Neuronal stem cell (in vitro differentiated cells): ENCODE measurements at regions not wholly inside any gene's neighbourhood (a gene's known extent, or its start where the extent isn't known, plus 50 kb on each side); places are given as distances from the start of the nearest gene placed in this dataset.
"Not testable (repeated sequence)": the region's sequence is repeated elsewhere in the genome, so short reads cannot be mapped to it uniquely, and the experiment has no call there.

Source experiments
- DNase-seq: peaks from one replicate; pipeline ENCODE4 v3.0.0-alpha.2; 2013; ENCODE audit warnings: low spot score
- H2AFZ ChIP-seq: one replicate; pipeline ENCODE4 v1.6.1; 2013; ENCODE audit warnings: mild to moderate bottlenecking, low read length, inconsistent platforms
- H2AK5ac ChIP-seq: 2 replicates; pipeline ENCODE4 v1.6.1; 2013; ENCODE audit warnings: low read depth, mild to moderate bottlenecking, inconsistent platforms, low read length, moderate library complexity, mixed read lengths
- H2BK120ac ChIP-seq: 2 replicates; pipeline ENCODE4 v1.6.1; 2013; ENCODE audit warnings: low read depth, mild to moderate bottlenecking, inconsistent platforms, low read length, moderate library complexity, mixed read lengths
- H2BK12ac ChIP-seq: one replicate; pipeline ENCODE4 v1.6.1; 2013; ENCODE audit warnings: low read length, inconsistent platforms
- H2BK15ac ChIP-seq: 2 replicates; pipeline ENCODE4 v1.6.1; 2013; ENCODE audit warnings: mild to moderate bottlenecking, low read length, inconsistent platforms, mixed read lengths
- H2BK5ac ChIP-seq: one replicate; pipeline ENCODE4 v1.6.1; 2013; ENCODE audit warnings: inconsistent platforms, mild to moderate bottlenecking, low read length, moderate library complexity
- H3K14ac ChIP-seq: one replicate; pipeline ENCODE4 v1.6.1; 2013; ENCODE audit warnings: low read length, inconsistent platforms
- H3K18ac ChIP-seq: 2 replicates; pipeline ENCODE4 v1.6.1; 2013; ENCODE audit warnings: low read length, inconsistent platforms
- H3K23ac ChIP-seq: 2 replicates; pipeline ENCODE4 v1.6.1; 2013; ENCODE audit warnings: low read depth, mild to moderate bottlenecking, mixed read lengths, low read length, inconsistent platforms; ENCODE audit not compliant: poor library complexity
- H3K27ac ChIP-seq: replicated peaks from 3 replicates; pipeline ENCODE4 v1.5.1; 2013; ENCODE audit warnings: low read length, inconsistent platforms
- H3K27me3 ChIP-seq, 3 experiments: 2 replicates each; pipeline ENCODE4 v1.6.1; 2013; ENCODE audit warnings: low read length in 3 of 3, mild to moderate bottlenecking in 2 of 3, inconsistent platforms in 1 of 3, low read depth in 1 of 3, mixed read lengths in 1 of 3, moderate library complexity in 1 of 3; ENCODE audit not compliant: control insufficient read depth in 3 of 3, insufficient read depth in 3 of 3
- H3K36me3 ChIP-seq, 2 donors: replicated peaks in 1 of 2; 2 replicates each; pipeline ENCODE4 v1.6.1; 2013; ENCODE audit warnings: low read length in 2 of 2; ENCODE audit not compliant: control insufficient read depth in 2 of 2, insufficient read depth in 2 of 2
- H3K4ac ChIP-seq: 2 replicates; pipeline ENCODE4 v1.6.1; 2013; ENCODE audit warnings: inconsistent platforms, mild to moderate bottlenecking, low read length, moderate library complexity
- H3K4me1 ChIP-seq, 2 donors: 1 replicate in 1 of 2; 2 replicates in 1 of 2; pipeline ENCODE4 v1.6.1; 2013; ENCODE audit warnings: low read length in 2 of 2, low read depth in 1 of 2; ENCODE audit not compliant: control insufficient read depth in 2 of 2, insufficient read depth in 1 of 2
- H3K4me2 ChIP-seq: one replicate; pipeline ENCODE4 v1.6.1; 2013; ENCODE audit warnings: mild to moderate bottlenecking, low read length, inconsistent platforms; ENCODE audit not compliant: insufficient read depth, poor library complexity, severe bottlenecking
- H3K4me3 ChIP-seq, 2 donors: 2 replicates each; pipeline ENCODE4 v1.5.1; 2013; ENCODE audit warnings: low read length in 2 of 2, mild to moderate bottlenecking in 2 of 2, inconsistent platforms in 1 of 2, moderate library complexity in 1 of 2
- H3K79me1 ChIP-seq: one replicate; pipeline ENCODE4 v1.6.1; 2013; ENCODE audit warnings: low read depth, mild to moderate bottlenecking, inconsistent platforms, low read length, moderate library complexity
- H3K9ac ChIP-seq: one replicate; pipeline ENCODE4 v1.6.1; 2013; ENCODE audit warnings: mild to moderate bottlenecking, low read depth, low read length, inconsistent platforms; ENCODE audit not compliant: poor library complexity
- H3K9me3 ChIP-seq, 2 donors: replicated peaks in 1 of 2; 2 replicates each; pipeline versions ENCODE3 to v1.6.1; 2013; ENCODE audit warnings: low read length in 2 of 2, mild to moderate bottlenecking in 2 of 2, inconsistent platforms in 1 of 2, low read depth in 1 of 2, mixed read lengths in 1 of 2, moderate library complexity in 1 of 2; ENCODE audit not compliant: control insufficient read depth in 2 of 2, insufficient read depth in 1 of 2
- H4K8ac ChIP-seq: one replicate; pipeline ENCODE4 v1.6.1; 2013; ENCODE audit warnings: low read depth, mild to moderate bottlenecking, inconsistent platforms, low read length, moderate library complexity
- H4K91ac ChIP-seq: one replicate; pipeline ENCODE4 v1.6.1; 2013; ENCODE audit warnings: low read length, low read depth, mild to moderate bottlenecking, inconsistent platforms; ENCODE audit not compliant: poor library complexity
- WGBS, 2 donors: extraction: QIAGEN DNeasy Blood & Tissue Kit; methylation state at CpG; one replicate each; pipeline ENCODE4 v1.1.7; 2013; ENCODE audit warnings: missing lambda C conversion rate in 2 of 2, mixed read lengths in 1 of 2; ENCODE audit not compliant: insufficient read length in 2 of 2, insufficient replicate concordance in 1 of 2; ENCODE audit errors: extremely low coverage in 2 of 2; 5-methylcytosine and 5-hydroxymethylcytosine counted together

DNA sequence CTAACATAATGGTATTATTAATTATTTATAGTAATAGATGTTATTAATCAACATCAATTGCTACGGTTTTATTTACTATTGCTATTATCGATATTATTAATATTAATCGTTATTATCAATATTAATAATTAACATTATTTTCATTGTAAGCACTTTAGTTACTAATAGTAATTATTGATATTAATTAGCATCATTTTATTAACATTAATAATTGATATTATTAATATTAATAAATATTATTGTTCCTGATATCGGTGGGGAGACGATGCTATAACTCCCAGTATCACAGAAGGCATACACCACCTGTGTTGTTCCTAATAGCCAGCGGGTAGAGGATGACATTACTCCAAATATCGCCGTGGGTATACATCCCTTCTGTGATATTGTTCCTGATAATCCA, 335.5 kb downstream of the MEX3B start:
- no peaks in the 10 kb centered on the region for H3K27me3 ChIP-seq
- H3K9ac ChIP-seq, result no peak overlapping the region
- H2BK12ac ChIP-seq, result no peak overlapping the region
- no peak overlapping the region for H3K4me2 ChIP-seq
- DNase-seq, result no peak
- H2AFZ ChIP-seq, result no peak overlapping the region
- H3K79me1 ChIP-seq, result no peaks in the 10 kb centered on the region
- H3K18ac ChIP-seq, result no peak overlapping the region
- no peak overlapping the region for H4K91ac ChIP-seq
- H3K9me3 ChIP-seq, result no peaks in the 10 kb centered on the region
- H3K4me3 ChIP-seq, result no peak overlapping the region
- no peak overlapping the region for H3K14ac ChIP-seq
- H3K23ac ChIP-seq, result no peak overlapping the region
- H3K4me1 ChIP-seq, result no peaks in the 10 kb centered on the region
- no peak overlapping the region for H2BK120ac ChIP-seq
- H2BK15ac ChIP-seq, result no peak overlapping the region
- H2BK5ac ChIP-seq, result no peak overlapping the region
- no peak overlapping the region for H3K27ac ChIP-seq
- H3K4ac ChIP-seq, result no peak overlapping the region
- no peak overlapping the region for H2AK5ac ChIP-seq
- H3K36me3 ChIP-seq, result no peaks in the 10 kb centered on the region
- H4K8ac ChIP-seq, result no peak overlapping the region
- no CpG with 5 or more reads among the region's 8 CpGs for WGBS, 2 donors

DNA sequence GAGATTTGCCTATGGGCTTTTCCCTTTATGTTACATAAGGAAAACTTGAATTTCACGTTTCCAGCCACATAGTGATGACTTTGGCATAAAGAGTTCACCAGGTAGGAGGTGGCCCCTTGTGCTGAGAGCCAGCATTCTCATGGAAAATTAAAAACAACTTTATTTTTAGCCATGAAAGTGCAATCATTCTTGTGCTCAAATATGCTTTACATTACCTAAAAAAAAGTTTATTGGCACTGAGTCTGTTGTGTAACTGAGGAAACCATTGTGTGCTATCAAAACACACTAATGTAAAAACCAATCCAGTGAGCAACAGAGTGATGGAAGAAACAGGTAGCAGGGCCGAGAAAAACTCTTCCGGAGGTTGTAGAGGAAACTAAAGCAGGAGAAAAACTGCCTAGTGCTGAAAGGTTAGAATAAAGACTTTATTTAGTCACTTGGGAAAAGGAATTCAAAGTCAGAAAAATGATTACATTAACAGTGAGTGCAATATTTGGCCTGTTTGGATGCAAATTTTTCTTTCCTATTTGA, 332.9 kb upstream of the TMC3 start:
- H3K4me2 ChIP-seq, H3K4me1 ChIP-seq, H3K27me3 ChIP-seq, H2BK120ac ChIP-seq, H3K27ac ChIP-seq, H3K14ac ChIP-seq, H3K9ac ChIP-seq, H3K4me3 ChIP-seq, H2AK5ac ChIP-seq, DNase-seq, H4K91ac ChIP-seq, H2BK12ac ChIP-seq, H2AFZ ChIP-seq, H3K79me1 ChIP-seq, H2BK5ac ChIP-seq, H3K23ac ChIP-seq, H3K9me3 ChIP-seq, H4K8ac ChIP-seq, H2BK15ac ChIP-seq, H3K4ac ChIP-seq, H3K36me3 ChIP-seq, H3K18ac ChIP-seq: not testable (repeated sequence)
- WGBS, 2 donors, result no CpG with 5 or more reads among the region's 3 CpGs

DNA sequence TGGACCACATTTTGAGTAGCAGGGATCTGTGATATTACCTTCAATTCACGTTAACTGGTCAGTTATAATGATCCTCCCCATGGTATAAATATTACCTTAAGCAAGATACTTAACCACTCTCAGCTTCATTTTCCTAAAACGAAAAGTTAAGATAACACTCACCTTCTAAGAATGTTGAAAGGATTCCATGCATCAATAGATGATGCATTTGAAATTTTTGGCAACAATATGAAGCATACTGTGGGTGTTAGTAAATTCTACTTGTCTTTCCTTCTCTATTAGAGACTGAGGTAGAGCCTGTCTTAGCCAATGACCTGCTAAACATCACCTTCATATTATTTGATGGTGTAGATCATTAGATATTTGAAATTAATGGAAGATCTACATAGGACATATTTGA, 331.7 kb upstream of the TMC3 start:
- not testable (repeated sequence) for H3K27me3 ChIP-seq, H4K91ac ChIP-seq, H3K27ac ChIP-seq, H2BK5ac ChIP-seq, H2AFZ ChIP-seq, H3K36me3 ChIP-seq, H3K4me2 ChIP-seq, H3K9me3 ChIP-seq, H3K4me1 ChIP-seq, H2BK120ac ChIP-seq, H3K4ac ChIP-seq, H4K8ac ChIP-seq, H3K9ac ChIP-seq, H2BK12ac ChIP-seq, H2BK15ac ChIP-seq, H3K4me3 ChIP-seq, DNase-seq, H3K18ac ChIP-seq, H3K14ac ChIP-seq, H3K79me1 ChIP-seq, H3K23ac ChIP-seq, H2AK5ac ChIP-seq
- WGBS, 2 donors, result no CpG with 5 or more reads among the region's 2 CpGs

DNA sequence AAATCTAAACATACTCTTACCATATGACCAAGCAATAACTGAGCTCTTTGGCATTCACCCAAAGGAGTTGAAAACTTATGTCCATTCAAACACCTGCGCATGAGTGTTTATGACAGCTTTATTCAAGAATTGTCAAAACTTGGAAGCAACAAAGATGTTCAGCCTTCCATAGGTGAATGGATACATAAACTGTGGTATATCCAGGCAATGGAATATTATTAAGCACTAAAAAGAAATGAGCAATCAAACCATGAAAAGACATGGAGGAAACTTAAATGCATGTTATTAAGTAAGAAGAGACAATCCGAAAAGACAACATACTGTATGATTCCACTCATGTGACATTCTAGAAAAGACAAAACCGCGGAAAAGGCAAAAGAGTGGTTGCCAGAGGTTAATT, 312.0 kb upstream of the TMC3 start:
- H3K18ac ChIP-seq, result no peak overlapping the region
- H3K4me2 ChIP-seq, result no peak overlapping the region
- WGBS, 2 donors, result no CpG with 5 or more reads among the region's 4 CpGs
- H2BK5ac ChIP-seq, result no peak overlapping the region
- no peaks in the 10 kb centered on the region for H3K36me3 ChIP-seq
- H2BK12ac ChIP-seq, result no peak overlapping the region
- H3K23ac ChIP-seq, result no peak overlapping the region
- H3K4me1 ChIP-seq, result no peaks in the 10 kb centered on the region
- H2BK15ac ChIP-seq, result no peak overlapping the region
- DNase-seq, result no peak
- H2BK120ac ChIP-seq, result no peak overlapping the region
- H3K9me3 ChIP-seq, result peaks cover 0 to 2% of the 10 kb centered on the region in 2 donors
- H3K4me3 ChIP-seq, result no peak overlapping the region
- H2AK5ac ChIP-seq, result no peak overlapping the region
- H3K4ac ChIP-seq, result no peak overlapping the region
- H3K79me1 ChIP-seq, result no peaks in the 10 kb centered on the region
- H4K8ac ChIP-seq, result no peak overlapping the region
- no peak overlapping the region for H3K27ac ChIP-seq
- H3K14ac ChIP-seq, result no peak overlapping the region
- no peak overlapping the region for H3K9ac ChIP-seq
- no peaks in the 10 kb centered on the region for H3K27me3 ChIP-seq
- H4K91ac ChIP-seq, result no peak overlapping the region
- H2AFZ ChIP-seq, result no peak overlapping the region
